Epithelial cell of esophagus (primary cell): ENCODE measurements at regions not wholly inside any gene's neighbourhood (a gene's known extent, or its start where the extent isn't known, plus 50 kb on each side); places are given as distances from the start of the nearest gene placed in this dataset.
A peak's percentile ranks its signal among the peaks of the same experiment; 100 is the strongest.

Source experiments
- DNase-seq: peaks from one replicate; pipeline ENCODE4 v3.0.0; 2010; ENCODE audit warnings: low read depth
- H3K4me3 ChIP-seq: 2 replicates; pipeline ENCODE4 v1.5.1; 2011; ENCODE audit warnings: mild to moderate bottlenecking, low read length, control low read depth
- CTCF ChIP-seq: IDR thresholded peaks from 2 replicates; pipeline ENCODE4 v1.5.1; 2011; ENCODE audit warnings: low read depth, mild to moderate bottlenecking, low read length, control low read depth, inconsistent platforms; ENCODE audit not compliant: insufficient read depth; ENCODE audit errors: missing control alignments

GRCh38 chr3:153036846-153037245, 125.2 kb upstream of the RAP2B start:
- no peak for TF ChIP-seq CTCF
- no peak for DNase-seq

DNA sequence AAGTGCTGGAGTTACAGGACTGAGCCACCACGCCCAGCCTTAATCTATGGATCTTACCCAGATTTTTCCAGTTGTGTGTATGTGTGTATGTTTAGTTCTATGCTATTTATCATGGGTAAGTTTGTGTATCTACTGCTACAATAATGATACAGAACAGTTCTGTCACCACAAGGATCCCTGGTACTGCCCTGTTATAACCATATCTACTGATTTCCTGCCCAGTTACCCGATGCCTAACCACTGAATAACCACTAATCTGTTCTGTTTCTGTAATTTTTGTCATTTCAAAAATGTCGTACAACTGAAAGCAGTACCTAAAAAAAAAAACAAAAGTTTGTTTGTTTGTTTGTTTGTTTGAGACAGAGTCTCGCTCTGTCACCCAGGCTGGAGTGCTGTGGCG, 123.7 kb upstream of the RAP2B start:
- H3K4me3 ChIP-seq = no peak overlapping the region
- TF ChIP-seq CTCF = no peak
- DNase-seq = no peak

More at GRCh38 chr3:153036846-153037245, 125.2 kb upstream of the RAP2B start:
- no peak overlapping the region for H3K4me3 ChIP-seq

DNA sequence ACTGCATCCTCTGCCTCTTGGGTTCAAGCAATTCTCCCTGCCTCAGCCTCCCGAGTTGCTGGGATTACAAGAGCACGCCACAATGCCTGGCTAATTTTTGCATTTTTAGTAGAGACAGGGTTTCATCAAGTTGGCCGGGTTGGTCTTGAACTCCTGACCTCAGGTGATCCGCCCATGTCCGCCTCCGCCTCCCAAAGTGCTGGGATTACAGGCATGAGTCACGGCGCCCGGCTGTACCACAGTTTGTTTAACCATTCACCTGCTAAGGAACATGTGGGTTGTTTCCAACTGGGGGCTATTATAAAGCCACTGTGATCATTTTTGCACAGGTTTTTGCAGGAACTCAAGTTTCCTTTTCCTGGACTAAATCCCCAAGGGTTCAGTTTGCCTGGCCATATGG, 123.2 kb upstream of the RAP2B start:
- H3K4me3 ChIP-seq = no peak overlapping the region
- no peak for TF ChIP-seq CTCF
- DNase-seq = peak; percentile 53

DNA sequence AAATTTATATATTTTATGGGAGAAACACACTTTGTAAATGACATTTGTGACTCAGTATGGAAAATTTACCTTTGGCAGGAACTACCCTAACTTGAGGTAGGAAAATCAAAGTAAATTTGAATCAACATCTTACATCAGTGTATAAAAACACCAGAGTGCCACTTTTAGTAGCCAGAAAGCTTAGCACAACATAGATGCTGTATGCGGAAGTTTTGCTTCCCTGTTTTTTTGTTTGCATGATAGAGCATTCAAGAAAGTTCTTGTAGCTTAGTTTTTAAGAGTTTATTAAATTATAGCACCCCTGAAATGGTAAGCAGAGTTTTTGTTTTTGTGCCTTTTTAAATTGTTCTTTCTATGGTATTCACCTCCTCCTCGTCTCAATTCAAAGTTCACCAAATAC, 120.8 kb upstream of the RAP2B start:
- no peak for TF ChIP-seq CTCF
- no peak for DNase-seq

DNA sequence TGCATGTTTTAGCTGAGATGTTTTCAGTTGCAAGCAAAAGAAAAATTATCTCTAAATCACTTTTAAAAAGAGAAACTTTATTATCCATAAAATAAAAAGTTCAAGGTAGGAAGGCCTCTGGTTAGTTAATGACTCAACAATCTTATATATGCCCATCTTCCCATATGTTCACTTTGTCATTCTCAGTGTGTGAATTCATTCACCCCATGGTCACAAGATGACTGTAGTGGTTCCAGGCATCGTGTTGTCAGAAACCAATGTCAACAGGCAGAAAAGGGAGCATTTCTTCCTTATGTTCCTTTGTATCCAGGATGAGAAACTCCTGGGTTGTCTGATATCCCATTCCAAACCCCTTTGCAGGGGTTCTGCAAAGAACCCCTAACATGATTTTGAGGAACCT, 119.9 kb upstream of the RAP2B start:
- no peak overlapping the region for H3K4me3 ChIP-seq
- TF ChIP-seq CTCF = no peak
- DNase-seq = peak; percentile 40

More for the DNA sequence above, 120.8 kb upstream of the RAP2B start:
- H3K4me3 ChIP-seq = no peak overlapping the region

DNA sequence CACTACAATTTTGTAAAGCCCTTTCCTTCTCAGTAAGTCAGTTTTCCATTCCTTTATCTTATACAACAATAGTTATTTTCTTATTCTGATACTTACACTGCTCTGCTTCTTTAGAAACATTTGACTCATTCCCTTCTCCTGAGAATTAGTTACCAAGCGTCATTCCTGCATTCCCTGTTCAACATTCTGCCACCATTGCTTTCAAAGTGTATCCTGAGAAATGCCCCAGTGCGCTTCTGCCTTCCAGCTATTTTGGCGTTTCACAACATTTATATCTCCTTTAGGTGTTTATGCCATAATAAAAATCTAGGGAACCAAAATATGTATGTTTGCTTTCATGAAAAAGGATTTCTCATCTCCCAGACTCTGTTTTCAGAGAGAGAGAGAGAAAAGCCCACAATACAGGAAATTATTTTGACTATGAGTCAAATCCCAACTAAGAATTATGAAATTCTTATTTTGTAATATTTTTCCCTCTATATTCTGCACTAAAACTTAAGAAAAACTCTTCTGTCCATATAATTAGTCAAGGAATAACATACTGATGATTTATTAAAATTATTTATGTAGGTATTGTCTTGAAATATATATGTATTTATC, 118.2 kb upstream of the RAP2B start:
- no peak for TF ChIP-seq CTCF
- DNase-seq = peak; percentile 88
- no peak overlapping the region for H3K4me3 ChIP-seq

DNA sequence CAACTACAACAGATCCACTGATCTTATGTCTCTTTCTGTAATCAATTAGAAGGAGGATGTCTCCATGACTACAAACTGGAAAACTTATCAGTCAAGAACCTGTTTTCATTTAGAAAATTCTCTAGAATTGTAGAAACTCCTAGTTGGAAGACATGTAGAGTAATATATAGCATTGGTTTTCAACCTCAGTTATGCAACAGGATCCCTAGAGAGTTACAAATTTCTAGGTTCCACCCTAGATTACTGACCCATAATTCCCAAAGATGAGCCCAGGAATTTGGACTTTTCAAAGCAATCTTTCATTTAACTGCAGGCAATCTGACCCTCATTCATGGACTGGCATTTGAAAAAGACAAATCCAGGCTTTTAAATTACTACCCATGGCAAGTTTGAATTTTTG, 116.9 kb upstream of the RAP2B start:
- no peak overlapping the region for H3K4me3 ChIP-seq
- no peak for DNase-seq
- TF ChIP-seq CTCF = no peak
